HG03565 (cell line): ENCODE measurements at regions not wholly inside any gene's neighbourhood (a gene's known extent, or its start where the extent isn't known, plus 50 kb on each side); places are given as distances from the start of the nearest gene placed in this dataset.
"Not testable (repeated sequence)": the region's sequence is repeated elsewhere in the genome, so short reads cannot be mapped to it uniquely, and the experiment has no call there.

Experiments
- ATAC-seq: cut with Tn5 transposase; IDR thresholded peaks from one replicate; pipeline ENCODE4 v1.9.1; 2021; ENCODE audit warnings: mild to moderate bottlenecking, moderate library complexity; ENCODE audit not compliant: unreplicated experiment

GRCh38 chr7:138214926-138215325, 138.7 kb downstream of the AKR1D1 start:
- ATAC-seq, result no peak

GRCh38 chr7:138220321-138220720, 144.1 kb downstream of the AKR1D1 start:
- not testable (repeated sequence) for ATAC-seq

- not testable (repeated sequence) for ATAC-seq
Observed at GRCh38 chr7:138221388-138221787, 145.1 kb downstream of the AKR1D1 start.

- no peak for ATAC-seq
Observed at GRCh38 chr7:138223402-138223879, 147.2 kb downstream of the AKR1D1 start.

GRCh38 chr7:138226001-138226476, 149.8 kb downstream of the AKR1D1 start:
- ATAC-seq, result no peak

- ATAC-seq, result no peak
Observed at GRCh38 chr7:138226745-138227279, 150.6 kb downstream of the AKR1D1 start.

GRCh38 chr7:138228119-138228518, 151.9 kb downstream of the AKR1D1 start:
- ATAC-seq, result no peak

GRCh38 chr7:138228769-138229168, 152.5 kb downstream of the AKR1D1 start:
- ATAC-seq, result no peak

GRCh38 chr7:138233189-138233588, 156.9 kb downstream of the AKR1D1 start:
- no peak for ATAC-seq

- ATAC-seq, result no peak
Observed at GRCh38 chr7:138235207-138235606, 158.9 kb downstream of the AKR1D1 start.

GRCh38 chr7:138237995-138238394, 161.7 kb downstream of the AKR1D1 start:
- ATAC-seq, result no peak

- ATAC-seq, result no peak
Observed at GRCh38 chr7:138238734-138239659, 162.7 kb downstream of the AKR1D1 start.

GRCh38 chr7:138243430-138243829, 167.2 kb downstream of the AKR1D1 start:
- no peak for ATAC-seq

GRCh38 chr7:138243836-138244235, 167.6 kb downstream of the AKR1D1 start:
- ATAC-seq, result no peak

- ATAC-seq, result no peak
Observed at GRCh38 chr7:138244606-138245005, 168.3 kb downstream of the AKR1D1 start.

- ATAC-seq, result no peak
Observed at GRCh38 chr7:138245216-138245615, 169.0 kb downstream of the AKR1D1 start.

- no peak for ATAC-seq
Observed at GRCh38 chr7:138245682-138246081, 169.4 kb downstream of the AKR1D1 start.

GRCh38 chr7:138246428-138246827, 170.2 kb downstream of the AKR1D1 start:
- ATAC-seq, result no peak

GRCh38 chr7:138247081-138247480, 170.8 kb downstream of the AKR1D1 start:
- ATAC-seq, result no peak

GRCh38 chr7:138247568-138248333, 171.5 kb downstream of the AKR1D1 start:
- no peak for ATAC-seq

- ATAC-seq, result no peak
Observed at GRCh38 chr7:138248609-138249008, 172.3 kb downstream of the AKR1D1 start.
